ENCODE measurements at regions not wholly inside any gene's neighbourhood (a gene's known extent, or its start where the extent isn't known, plus 50 kb on each side); places are given as distances from the start of the nearest gene placed in this dataset.

DNA sequence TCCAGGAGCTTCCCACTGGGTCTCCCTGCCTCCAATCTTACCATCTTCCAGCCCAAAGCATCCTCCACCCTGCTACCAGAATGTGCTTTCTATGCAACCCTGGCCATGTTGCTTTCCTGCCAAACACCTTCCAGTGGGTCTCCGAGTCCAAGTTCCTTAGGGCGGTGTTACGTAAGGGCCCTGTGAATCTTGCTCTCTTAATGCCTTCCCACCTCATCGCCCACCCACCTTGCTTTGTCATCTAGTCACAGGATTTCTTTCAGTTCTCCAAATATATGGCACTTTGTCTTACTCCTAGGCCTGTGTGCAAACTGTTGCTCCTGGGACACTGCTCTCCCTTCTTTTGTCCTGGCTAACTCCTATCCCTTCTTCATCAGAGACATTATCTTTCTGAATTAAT lies 344.5 kb downstream of the RPS24 start:
- no peaks in the 10 kb centered on the region for H3K36me3 ChIP-seq
- 92% methylated on average over 4 of the region's 4 CpGs for WGBS
- TF ChIP-seq POLR2AphosphoS5 (IDR thresholded peaks at IDR 0.05) = no peak
- TF ChIP-seq, protein P1, sequence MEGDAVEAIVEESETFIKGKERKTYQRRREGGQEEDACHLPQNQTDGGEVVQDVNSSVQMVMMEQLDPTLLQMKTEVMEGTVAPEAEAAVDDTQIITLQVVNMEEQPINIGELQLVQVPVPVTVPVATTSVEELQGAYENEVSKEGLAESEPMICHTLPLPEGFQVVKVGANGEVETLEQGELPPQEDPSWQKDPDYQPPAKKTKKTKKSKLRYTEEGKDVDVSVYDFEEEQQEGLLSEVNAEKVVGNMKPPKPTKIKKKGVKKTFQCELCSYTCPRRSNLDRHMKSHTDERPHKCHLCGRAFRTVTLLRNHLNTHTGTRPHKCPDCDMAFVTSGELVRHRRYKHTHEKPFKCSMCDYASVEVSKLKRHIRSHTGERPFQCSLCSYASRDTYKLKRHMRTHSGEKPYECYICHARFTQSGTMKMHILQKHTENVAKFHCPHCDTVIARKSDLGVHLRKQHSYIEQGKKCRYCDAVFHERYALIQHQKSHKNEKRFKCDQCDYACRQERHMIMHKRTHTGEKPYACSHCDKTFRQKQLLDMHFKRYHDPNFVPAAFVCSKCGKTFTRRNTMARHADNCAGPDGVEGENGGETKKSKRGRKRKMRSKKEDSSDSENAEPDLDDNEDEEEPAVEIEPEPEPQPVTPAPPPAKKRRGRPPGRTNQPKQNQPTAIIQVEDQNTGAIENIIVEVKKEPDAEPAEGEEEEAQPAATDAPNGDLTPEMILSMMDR (IDR thresholded peaks at IDR 0.05) = no peak
- TF ChIP-seq EP300 (IDR thresholded peaks at IDR 0.05) = no peak
- no peak for TF ChIP-seq POLR2A (IDR thresholded peaks at IDR 0.05)
- no peak for DNase-seq (ENCODE audit: low spot score in 2 of 2)
- H3K27ac ChIP-seq = no peak overlapping the region
- no peaks in the 10 kb centered on the region for H3K4me1 ChIP-seq
- no peak overlapping the region for H3K4me3 ChIP-seq
- peaks cover 4% of the 10 kb centered on the region for H3K9me3 ChIP-seq
- peaks cover 3% of the 10 kb centered on the region for H3K27me3 ChIP-seq

DNA sequence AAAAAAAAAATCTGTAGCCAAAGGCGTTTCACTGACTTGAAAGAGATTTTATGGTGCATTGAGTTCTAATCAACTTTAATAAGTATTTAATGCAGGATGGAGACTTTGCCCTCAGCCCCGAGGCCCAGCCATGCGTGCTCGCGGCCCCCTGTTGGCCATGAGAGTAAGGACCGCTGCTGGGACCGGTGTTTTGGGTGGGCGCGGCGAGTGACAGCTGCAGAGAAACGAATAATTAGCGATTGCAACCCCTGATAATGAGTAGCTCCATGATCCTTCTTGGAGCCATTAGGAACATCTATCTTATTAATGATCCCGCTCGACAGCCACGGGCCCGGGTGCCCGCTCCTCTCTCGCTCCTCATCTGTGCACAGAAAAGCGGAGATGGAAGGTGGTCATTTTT lies 347.4 kb downstream of the RPS24 start:
- H3K36me3 ChIP-seq = no peaks in the 10 kb centered on the region
- 63% methylated on average over 19 of the region's 19 CpGs for WGBS
- no peak overlapping the region for H3K4me3 ChIP-seq
- H3K9me3 ChIP-seq = peaks cover 4% of the 10 kb centered on the region
- TF ChIP-seq POLR2AphosphoS5 (IDR thresholded peaks at IDR 0.05) = no peak
- TF ChIP-seq POLR2A (IDR thresholded peaks at IDR 0.05) = no peak
- TF ChIP-seq, protein P1 (IDR thresholded peaks at IDR 0.05) = no peak
- TF ChIP-seq EP300 (IDR thresholded peaks at IDR 0.05) = no peak
- peaks cover 3% of the 10 kb centered on the region for H3K27me3 ChIP-seq
- no peak for DNase-seq (ENCODE audit: low spot score in 2 of 2)
- no peak overlapping the region for H3K27ac ChIP-seq
- no peaks in the 10 kb centered on the region for H3K4me1 ChIP-seq

DNA sequence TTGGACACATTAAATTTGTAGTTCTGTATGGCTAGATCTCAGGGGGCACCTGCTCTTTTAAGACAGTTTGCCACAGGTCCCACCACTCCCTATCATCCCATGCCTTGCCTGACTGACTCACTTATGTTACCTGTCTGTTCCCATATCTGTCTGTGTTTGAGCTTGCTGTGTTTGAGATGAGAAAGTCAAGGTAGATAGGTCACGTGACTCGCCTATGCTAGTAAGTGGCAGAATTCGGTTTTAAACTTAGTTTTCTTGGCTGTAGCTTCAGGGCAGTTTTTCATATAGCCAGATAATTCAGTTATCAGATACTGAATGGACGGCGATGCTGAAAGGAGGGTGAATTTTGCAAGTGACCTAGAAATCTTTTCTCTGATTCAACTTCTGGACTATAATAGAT lies 348.4 kb downstream of the RPS24 start:
- no peaks in the 10 kb centered on the region for H3K4me1 ChIP-seq
- no peak for DNase-seq (ENCODE audit: low spot score in 2 of 2)
- TF ChIP-seq EP300 (IDR thresholded peaks at IDR 0.05) (no peak), POLR2AphosphoS5 (IDR thresholded peaks at IDR 0.05) (no peak), POLR2A (IDR thresholded peaks at IDR 0.05) (no peak)
- TF ChIP-seq, protein P1 (IDR thresholded peaks at IDR 0.05) = no peak
- H3K27ac ChIP-seq = no peak overlapping the region
- no peak overlapping the region for H3K4me3 ChIP-seq
- H3K36me3 ChIP-seq = no peaks in the 10 kb centered on the region
- peaks cover 3% of the 10 kb centered on the region for H3K27me3 ChIP-seq
- 89% methylated on average over 5 of the region's 5 CpGs for WGBS
- peaks cover 4% of the 10 kb centered on the region for H3K9me3 ChIP-seq

DNA sequence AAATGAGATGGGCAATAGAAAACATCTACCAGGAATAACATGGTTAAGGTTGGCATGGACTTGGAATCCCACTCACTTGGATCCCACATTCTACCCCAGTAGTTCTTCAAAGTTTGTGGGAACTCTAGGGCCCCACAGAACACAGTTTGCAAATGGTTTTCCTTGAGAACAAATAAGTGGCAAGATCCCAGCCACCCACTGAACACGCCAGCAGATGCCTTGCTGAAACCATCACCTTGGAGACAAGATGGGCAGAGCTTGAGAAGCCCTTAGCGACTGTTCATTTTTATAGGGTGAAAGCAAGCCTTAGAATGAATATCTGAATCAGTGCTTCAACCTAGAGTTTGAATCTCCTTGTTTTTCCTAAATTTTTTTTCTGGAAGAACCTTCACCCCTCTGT lies 349.1 kb downstream of the RPS24 start:
- Histone ChIP-seq H3K27me3 (peaks cover 3% of the 10 kb centered on the region), H3K4me3 (no peak overlapping the region), H3K9me3 (peaks cover 4% of the 10 kb centered on the region), H3K36me3 (no peaks in the 10 kb centered on the region), H3K4me1 (no peaks in the 10 kb centered on the region), H3K27ac (no peak overlapping the region)
- TF ChIP-seq EP300 (IDR thresholded peaks at IDR 0.05) (no peak), POLR2A (IDR thresholded peaks at IDR 0.05) (no peak), POLR2AphosphoS5 (IDR thresholded peaks at IDR 0.05) (no peak)
- TF ChIP-seq, protein P1 (IDR thresholded peaks at IDR 0.05) = no peak
- DNase-seq (ENCODE audit: low spot score in 2 of 2) = no peak
- 90% methylated on average over 2 of the region's 2 CpGs for WGBS

DNA sequence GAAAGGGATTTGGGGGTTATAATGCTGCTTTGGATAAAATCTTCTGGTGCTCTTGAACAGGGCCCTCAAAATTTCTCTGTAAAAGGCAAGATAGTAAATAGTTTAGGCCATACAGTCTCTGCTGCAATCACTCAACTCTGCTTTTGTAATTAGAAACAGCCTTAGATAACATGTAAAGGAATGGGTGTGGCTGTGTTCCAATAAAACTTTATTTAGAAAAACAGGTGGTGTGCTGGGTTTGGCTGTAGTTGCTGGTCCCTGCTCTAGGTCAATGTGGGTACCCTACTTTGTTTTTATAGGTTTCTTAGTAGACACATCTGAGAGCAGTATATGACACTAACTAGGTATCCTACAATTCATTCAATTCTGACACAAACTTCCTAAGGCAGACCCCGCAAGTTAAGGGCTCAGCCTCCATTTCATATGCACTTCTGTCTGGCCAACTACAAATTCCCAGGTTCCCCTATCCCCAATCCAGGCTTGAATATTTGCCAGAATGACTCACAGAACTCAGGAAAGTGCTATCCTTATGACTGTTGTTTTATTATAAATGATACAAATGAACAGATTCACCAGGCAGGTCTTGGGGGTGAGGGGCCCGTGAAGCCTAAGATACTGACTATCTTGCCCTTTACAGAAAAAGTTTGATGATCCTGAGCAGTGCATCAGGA lies 349.9 kb downstream of the RPS24 start:
- no peak overlapping the region for H3K4me3 ChIP-seq
- H3K27ac ChIP-seq = no peak overlapping the region
- H3K9me3 ChIP-seq = peaks cover 4% of the 10 kb centered on the region
- no peaks in the 10 kb centered on the region for H3K36me3 ChIP-seq
- H3K27me3 ChIP-seq = peaks cover 3% of the 10 kb centered on the region
- TF ChIP-seq, protein P1 (IDR thresholded peaks at IDR 0.05) = no peak
- TF ChIP-seq EP300 (IDR thresholded peaks at IDR 0.05) (no peak), POLR2A (IDR thresholded peaks at IDR 0.05) (no peak), POLR2AphosphoS5 (IDR thresholded peaks at IDR 0.05) (no peak)
- no peak for DNase-seq (ENCODE audit: low spot score in 2 of 2)
- no peaks in the 10 kb centered on the region for H3K4me1 ChIP-seq
- 96% methylated on average over 2 of the region's 2 CpGs for WGBS

All from suprapubic skin (tissue), 4 donors.